SU-DHL-6 (cell line): ENCODE measurements at regions not wholly inside any gene's neighbourhood (a gene's known extent, or its start where the extent isn't known, plus 50 kb on each side); places are given as distances from the start of the nearest gene placed in this dataset.

Experiments
- H2AFZ ChIP-seq: fragments of 200-600 bp; sonication (generic); 2 replicates; pipeline ENCODE4 v1.6.1; 2014; ENCODE audit warnings: low read depth, mild to moderate bottlenecking, moderate library complexity, mixed read lengths, antibody characterized with exemption, low read length; ENCODE audit not compliant: severe bottlenecking
- H3F3A ChIP-seq: fragments of 200-600 bp; shearing (Covaris generic); 2 replicates; pipeline ENCODE4 v1.6.0; 2016; ENCODE audit warnings: antibody characterized with exemption, mild to moderate bottlenecking; ENCODE audit not compliant: insufficient read depth
- H3K27ac ChIP-seq: fragments of 200-600 bp; sonication (generic); 2 replicates; pipeline ENCODE4 v1.5.1; 2016; ENCODE audit warnings: low read depth, mild to moderate bottlenecking, low read length, moderate library complexity, mixed read lengths
- H3K27me3 ChIP-seq: fragments of 200-600 bp; sonication (generic), shearing (Covaris generic); 2 replicates; pipeline ENCODE4 v1.6.0; 2014; ENCODE audit warnings: mild to moderate bottlenecking, low read length
- H3K36me3 ChIP-seq: fragments of 200-600 bp; sonication (generic); 2 replicates; pipeline ENCODE4 v1.6.1; 2014; ENCODE audit warnings: mild to moderate bottlenecking, low read length, mixed read lengths
- H3K4me2 ChIP-seq: fragments of 300-600, 200-600 bp; shearing (Covaris generic), sonication (generic); 2 replicates; pipeline ENCODE4 v1.6.0; 2014; ENCODE audit warnings: low read length, low read depth, mild to moderate bottlenecking; ENCODE audit not compliant: poor library complexity, severe bottlenecking
- H3K4me3 ChIP-seq: fragments of 200-600 bp; sonication (generic); 2 replicates; pipeline ENCODE4 v1.5.1; 2014; ENCODE audit warnings: antibody characterized with exemption, low read length, mild to moderate bottlenecking, mixed read lengths; ENCODE audit not compliant: insufficient read depth, poor library complexity, severe bottlenecking
- H3K79me2 ChIP-seq: fragments of 200-600 bp; sonication (generic); 2 replicates; pipeline ENCODE4 v1.6.1; 2014; ENCODE audit warnings: mild to moderate bottlenecking, low read length, moderate library complexity; ENCODE audit not compliant: insufficient read depth
- H3K9ac ChIP-seq: fragments of 200-600 bp; sonication (generic); 2 replicates; pipeline ENCODE4 v1.7.0; 2014; ENCODE audit warnings: mild to moderate bottlenecking, low read length
- H3K9me2 ChIP-seq: fragments of 200-600 bp; sonication (generic); replicated peaks from 2 replicates; pipeline ENCODE4 v1.6.1; 2014; ENCODE audit warnings: low read length; ENCODE audit not compliant: insufficient read depth
- H3K9me3 ChIP-seq: fragments of 200-600 bp; sonication (generic); 2 replicates; pipeline ENCODE4 v1.6.1; 2014; ENCODE audit warnings: low read length, mixed read lengths; ENCODE audit not compliant: insufficient read depth
- H4K20me1 ChIP-seq: fragments of 200-600 bp; sonication (generic); 2 replicates; pipeline ENCODE4 v1.6.1; 2014; ENCODE audit warnings: low read depth, mild to moderate bottlenecking, antibody characterized with exemption, low read length, moderate library complexity, mixed read lengths
- EZH2phosphoT487 ChIP-seq: fragments of 200-600 bp; sonication (generic), shearing (Covaris generic); conservative IDR thresholded peaks from 2 replicates; pipeline ENCODE4 v1.6.1; 2018; ENCODE audit warnings: mild to moderate bottlenecking, antibody characterized with exemption, low read length, moderate library complexity, mixed read lengths
- TF ChIP-seq, protein P1 (sequence below): fragments of 200-600 bp; sonication (generic); IDR thresholded peaks from one replicate; pipeline ENCODE4 v1.5.1; 2017; ENCODE audit warnings: antibody characterized with exemption, mild to moderate bottlenecking, low read length, moderate library complexity; ENCODE audit not compliant: insufficient read depth, poor library complexity, severe bottlenecking

DNA sequence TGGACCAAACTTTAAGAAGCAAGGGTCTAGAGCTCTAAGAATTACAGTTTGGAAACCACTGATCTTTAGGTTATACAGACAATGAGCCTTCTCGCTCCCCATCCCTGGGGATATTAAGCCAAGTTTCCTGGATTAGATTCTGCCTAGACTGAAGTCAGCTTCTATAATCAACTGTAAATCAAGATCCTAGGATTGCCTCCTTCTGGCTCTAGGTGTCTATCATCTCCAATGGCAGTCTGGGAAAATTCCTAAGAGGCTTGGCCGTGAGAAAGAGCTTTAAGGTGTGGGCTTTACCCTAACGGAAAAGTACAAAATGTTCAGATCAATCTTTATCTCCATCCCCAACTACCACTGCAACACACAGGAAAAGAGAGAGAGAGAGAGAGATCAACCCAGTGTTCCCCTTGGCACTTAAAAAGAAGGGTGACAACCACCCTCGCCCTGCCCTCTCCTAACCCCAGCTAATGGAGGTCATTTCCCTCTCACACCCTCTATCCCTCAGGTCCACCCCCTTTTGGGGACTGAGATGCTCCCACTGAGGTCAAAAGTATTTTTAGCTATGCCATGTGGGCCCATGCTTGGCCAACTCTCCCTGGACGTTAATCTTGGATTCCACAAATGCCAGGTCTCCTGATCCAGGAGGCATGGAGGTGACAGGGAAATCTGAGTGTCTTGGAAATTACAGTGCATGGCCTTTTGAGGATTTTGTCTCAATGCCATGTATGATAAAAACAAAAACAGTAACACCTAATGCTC lies 202.8 kb upstream of the BCL6 start:
- H3K27ac ChIP-seq, result peak overlapping the region; percentile 99

DNA sequence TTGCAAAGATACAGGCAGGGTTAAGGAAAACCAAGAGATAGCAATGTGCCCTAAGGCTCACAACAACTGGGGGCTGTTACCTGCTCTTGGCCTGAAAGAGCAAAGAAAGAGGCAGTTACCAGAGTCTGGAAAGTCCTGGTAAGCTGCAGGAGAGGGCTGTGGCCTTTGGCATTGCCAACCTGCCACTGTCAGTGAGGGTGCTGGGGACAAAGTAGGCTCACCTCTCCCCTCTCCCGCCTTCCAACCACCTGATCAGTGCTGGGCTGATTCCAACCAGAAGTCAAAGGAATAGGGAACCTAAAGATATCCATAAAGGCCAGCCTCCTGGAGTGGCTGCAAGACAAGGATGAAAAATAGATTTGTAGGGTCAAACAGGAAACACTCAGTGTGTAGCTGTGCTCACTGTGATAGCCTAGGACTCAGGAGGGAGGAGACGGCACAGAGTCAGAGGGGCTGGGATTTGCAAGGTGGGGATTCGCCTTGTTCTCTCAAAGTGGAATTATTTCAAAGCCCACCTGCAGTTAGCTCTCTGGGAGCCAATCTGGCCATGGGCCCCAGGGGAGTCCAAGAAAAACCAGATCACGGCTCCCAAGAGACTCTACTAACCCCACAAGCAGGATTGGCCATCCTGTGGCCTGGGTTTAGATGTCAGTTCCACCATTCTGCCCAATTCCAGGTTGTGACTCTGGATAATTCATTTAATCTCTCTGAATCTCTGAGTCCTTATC lies 204.0 kb upstream of the BCL6 start:
- Histone ChIP-seq H3K9me3 (no peaks in the 10 kb centered on the region), H3K27ac (peak overlapping the region; percentile 99), H3K4me2 (peak overlapping the region; percentile 93), H3F3A (peaks cover 75% of the 10 kb centered on the region), H4K20me1 (no peaks in the 10 kb centered on the region), H3K9me2 (no peaks in the 10 kb centered on the region), H3K79me2 (peaks cover 15% of the 10 kb centered on the region; the same call in 1 of the 2 replicates), H3K9ac (peak overlapping the region; percentile 90), H2AFZ (no peak overlapping the region), H3K36me3 (no peaks in the 10 kb centered on the region), H3K27me3 (no peaks in the 10 kb centered on the region), H3K4me3 (no peak overlapping the region)
- TF ChIP-seq EZH2phosphoT487, result no peak
- TF ChIP-seq, protein P1, sequence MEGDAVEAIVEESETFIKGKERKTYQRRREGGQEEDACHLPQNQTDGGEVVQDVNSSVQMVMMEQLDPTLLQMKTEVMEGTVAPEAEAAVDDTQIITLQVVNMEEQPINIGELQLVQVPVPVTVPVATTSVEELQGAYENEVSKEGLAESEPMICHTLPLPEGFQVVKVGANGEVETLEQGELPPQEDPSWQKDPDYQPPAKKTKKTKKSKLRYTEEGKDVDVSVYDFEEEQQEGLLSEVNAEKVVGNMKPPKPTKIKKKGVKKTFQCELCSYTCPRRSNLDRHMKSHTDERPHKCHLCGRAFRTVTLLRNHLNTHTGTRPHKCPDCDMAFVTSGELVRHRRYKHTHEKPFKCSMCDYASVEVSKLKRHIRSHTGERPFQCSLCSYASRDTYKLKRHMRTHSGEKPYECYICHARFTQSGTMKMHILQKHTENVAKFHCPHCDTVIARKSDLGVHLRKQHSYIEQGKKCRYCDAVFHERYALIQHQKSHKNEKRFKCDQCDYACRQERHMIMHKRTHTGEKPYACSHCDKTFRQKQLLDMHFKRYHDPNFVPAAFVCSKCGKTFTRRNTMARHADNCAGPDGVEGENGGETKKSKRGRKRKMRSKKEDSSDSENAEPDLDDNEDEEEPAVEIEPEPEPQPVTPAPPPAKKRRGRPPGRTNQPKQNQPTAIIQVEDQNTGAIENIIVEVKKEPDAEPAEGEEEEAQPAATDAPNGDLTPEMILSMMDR, result no peak

More for the DNA sequence above, 202.8 kb upstream of the BCL6 start:
- Histone ChIP-seq H3F3A (peaks cover 76% of the 10 kb centered on the region), H2AFZ (no peak overlapping the region), H3K9ac (peak overlapping the region; percentile 90), H3K27me3 (no peaks in the 10 kb centered on the region), H3K4me3 (no peak overlapping the region), H3K4me2 (peak overlapping the region; percentile 93), H3K79me2 (peaks cover 15% of the 10 kb centered on the region; the same call in 1 of the 2 replicates), H3K9me2 (no peaks in the 10 kb centered on the region), H4K20me1 (no peaks in the 10 kb centered on the region), H3K9me3 (no peaks in the 10 kb centered on the region), H3K36me3 (no peaks in the 10 kb centered on the region)
- TF ChIP-seq, protein P1, result no peak
- no peak for TF ChIP-seq EZH2phosphoT487

DNA sequence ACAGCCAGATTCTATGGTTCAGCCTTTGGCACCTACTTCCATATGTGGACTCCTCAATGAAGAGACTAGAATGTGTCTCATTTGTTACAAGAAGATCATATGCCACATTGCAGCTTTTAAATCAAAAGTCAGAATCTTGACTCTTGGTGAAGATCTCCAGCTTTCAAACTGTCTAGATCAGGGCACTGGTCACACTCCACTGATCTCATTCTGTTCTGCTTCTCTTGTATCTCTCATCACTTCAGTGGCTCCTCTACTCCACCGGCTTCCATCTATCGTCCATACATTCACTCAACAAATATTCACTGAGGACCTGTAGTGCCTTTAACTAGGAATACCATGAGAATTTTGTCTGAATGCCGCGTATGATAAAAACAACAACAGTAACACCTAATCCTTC lies 203.3 kb upstream of the LPP start:
- Histone ChIP-seq H3F3A (peaks cover 66% of the 10 kb centered on the region), H3K27ac (peak overlapping the region; percentile 99), H3K9ac (peak overlapping the region; percentile 90), H3K4me3 (no peak overlapping the region), H4K20me1 (no peaks in the 10 kb centered on the region), H2AFZ (no peak overlapping the region), H3K9me2 (no peaks in the 10 kb centered on the region), H3K79me2 (peaks cover 15% of the 10 kb centered on the region; the same call in 1 of the 2 replicates), H3K27me3 (no peaks in the 10 kb centered on the region), H3K4me2 (peak overlapping the region; percentile 93), H3K36me3 (no peaks in the 10 kb centered on the region), H3K9me3 (no peaks in the 10 kb centered on the region)
- TF ChIP-seq EZH2phosphoT487, result no peak
- TF ChIP-seq, protein P1, result no peak
